Embryonic facial prominence (tissue), 1 donor: ENCODE measurements at regions not wholly inside any gene's neighbourhood (a gene's known extent, or its start where the extent isn't known, plus 50 kb on each side); places are given as distances from the start of the nearest gene placed in this dataset.

ENCODE experiments used
- DNase-seq: peaks from one replicate; pipeline ENCODE4 v3.0.0-alpha.2; 2016; ENCODE audit errors: extremely low spot score

GRCh38 chr1:192522673-192523072 lies 52.9 kb upstream of the RGS1 start:
- DNase-seq = no peak

- peak; percentile 14 for DNase-seq
Observed at GRCh38 chr1:192524223-192524622, 51.4 kb upstream of the RGS1 start.
